ENCODE measurements at regions not wholly inside any gene's neighbourhood (a gene's known extent, or its start where the extent isn't known, plus 50 kb on each side); places are given as distances from the start of the nearest gene placed in this dataset.
"Not testable (repeated sequence)": the region's sequence is repeated elsewhere in the genome, so short reads cannot be mapped to it uniquely, and the experiment has no call there.

DNA sequence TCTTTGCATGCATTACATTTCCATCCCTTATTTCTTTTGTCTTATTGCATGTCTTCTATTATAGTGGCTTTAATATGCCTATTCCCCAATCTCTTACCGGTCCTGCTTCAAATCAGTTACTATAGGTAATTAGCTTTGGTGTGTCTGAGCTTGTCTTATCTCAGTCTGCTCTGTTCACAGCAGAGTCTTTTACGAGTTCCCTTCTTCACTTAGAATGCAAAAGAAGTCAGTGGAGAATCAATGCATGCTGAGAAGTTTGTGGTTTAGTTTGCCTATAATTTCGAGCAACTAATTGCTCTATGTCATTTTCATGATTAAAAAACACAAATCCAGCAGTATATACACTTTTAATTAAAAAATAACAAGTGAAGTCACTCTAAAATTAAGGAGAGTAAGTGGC lies 545.0 kb downstream of the SLCO4C1 start:
- H3K27ac ChIP-seq = no peak overlapping the region
- TF ChIP-seq, protein P1, sequence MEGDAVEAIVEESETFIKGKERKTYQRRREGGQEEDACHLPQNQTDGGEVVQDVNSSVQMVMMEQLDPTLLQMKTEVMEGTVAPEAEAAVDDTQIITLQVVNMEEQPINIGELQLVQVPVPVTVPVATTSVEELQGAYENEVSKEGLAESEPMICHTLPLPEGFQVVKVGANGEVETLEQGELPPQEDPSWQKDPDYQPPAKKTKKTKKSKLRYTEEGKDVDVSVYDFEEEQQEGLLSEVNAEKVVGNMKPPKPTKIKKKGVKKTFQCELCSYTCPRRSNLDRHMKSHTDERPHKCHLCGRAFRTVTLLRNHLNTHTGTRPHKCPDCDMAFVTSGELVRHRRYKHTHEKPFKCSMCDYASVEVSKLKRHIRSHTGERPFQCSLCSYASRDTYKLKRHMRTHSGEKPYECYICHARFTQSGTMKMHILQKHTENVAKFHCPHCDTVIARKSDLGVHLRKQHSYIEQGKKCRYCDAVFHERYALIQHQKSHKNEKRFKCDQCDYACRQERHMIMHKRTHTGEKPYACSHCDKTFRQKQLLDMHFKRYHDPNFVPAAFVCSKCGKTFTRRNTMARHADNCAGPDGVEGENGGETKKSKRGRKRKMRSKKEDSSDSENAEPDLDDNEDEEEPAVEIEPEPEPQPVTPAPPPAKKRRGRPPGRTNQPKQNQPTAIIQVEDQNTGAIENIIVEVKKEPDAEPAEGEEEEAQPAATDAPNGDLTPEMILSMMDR (conservative IDR thresholded peaks at IDR 0.05) = no peak

DNA sequence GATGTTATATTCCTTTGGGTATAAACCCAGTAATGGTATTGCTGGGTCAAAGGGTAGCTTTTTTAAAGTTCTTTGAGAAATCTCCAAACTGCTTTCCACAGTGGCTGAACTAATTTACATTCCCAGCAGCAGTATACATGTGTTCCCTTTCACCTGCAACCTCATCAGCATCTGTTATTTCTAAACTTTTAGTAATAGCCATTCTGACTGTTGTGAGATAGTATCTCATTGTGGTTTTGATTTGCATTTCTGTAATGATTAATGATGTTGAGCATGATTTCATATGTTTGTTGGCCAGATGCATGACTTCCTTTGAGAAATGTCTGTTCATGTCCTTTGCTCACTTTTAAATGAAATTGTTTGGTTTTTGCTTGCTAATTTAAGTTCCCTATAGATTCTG lies 553.1 kb downstream of the SLCO4C1 start:
- H3K27ac ChIP-seq = not testable (repeated sequence)

DNA sequence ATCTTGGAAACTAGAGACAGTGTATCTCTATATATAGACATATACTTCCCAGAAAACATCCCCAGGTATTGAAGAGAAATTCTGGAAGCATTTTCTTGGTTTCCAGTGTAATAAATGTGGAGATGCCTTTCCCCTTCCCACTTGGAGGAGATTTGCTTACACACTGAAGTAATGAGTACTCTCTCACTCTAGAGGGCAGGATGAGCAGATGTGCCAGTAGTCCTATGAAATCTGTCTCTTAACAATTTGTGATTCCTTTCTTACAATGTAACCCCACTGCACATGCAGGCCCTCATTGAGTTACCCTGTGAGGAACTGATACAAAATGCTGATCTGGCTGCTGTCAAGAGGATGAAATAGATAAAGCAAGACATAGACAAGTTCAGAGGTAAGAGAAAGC lies 567.2 kb downstream of the SLCO4C1 start:
- TF ChIP-seq, protein P1 (conservative IDR thresholded peaks at IDR 0.05) = peak; percentile 25; the same call in 1 of the 2 replicates

DNA sequence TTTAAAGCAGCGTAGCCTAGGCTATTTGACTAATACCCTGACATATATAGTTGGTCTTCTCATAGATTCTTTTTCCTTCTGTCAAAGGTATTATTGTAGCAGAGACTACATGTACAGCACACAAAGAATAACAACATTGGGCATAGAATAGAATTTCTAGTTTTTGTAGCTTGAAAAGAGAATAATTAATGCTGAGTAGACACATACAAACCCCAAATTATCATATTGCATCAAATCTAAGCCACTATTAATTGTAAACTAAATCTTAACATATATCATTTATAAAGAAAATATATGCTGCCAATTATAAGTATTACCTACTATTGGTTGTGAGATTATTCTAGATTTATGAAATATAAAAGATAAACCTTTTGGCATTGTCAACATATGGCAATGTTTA lies 574.5 kb downstream of the SLCO4C1 start:
- H3K27ac ChIP-seq = no peak overlapping the region
- TF ChIP-seq, protein P1 (conservative IDR thresholded peaks at IDR 0.05) = no peak

More for the DNA sequence above, 567.2 kb downstream of the SLCO4C1 start:
- H3K27ac ChIP-seq = no peak overlapping the region

DNA sequence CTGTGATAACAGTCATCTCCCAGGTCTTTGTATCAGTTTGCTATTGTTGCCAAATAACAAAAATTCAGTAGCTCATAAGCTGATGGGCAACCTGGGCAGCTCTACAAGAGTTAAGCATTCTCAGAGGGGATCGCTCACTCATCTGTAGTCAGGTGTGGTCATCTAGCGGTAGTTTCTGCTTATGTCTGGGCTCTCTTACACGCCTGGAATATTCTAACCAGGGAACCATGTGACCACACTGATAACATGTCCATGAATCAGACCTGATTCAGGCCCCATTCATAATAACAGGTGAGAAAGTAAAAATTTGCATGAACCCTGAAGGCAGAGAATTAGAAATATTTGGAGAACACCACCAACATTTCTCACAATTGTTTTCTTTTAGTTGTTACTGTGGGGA lies 576.1 kb downstream of the SLCO4C1 start:
- TF ChIP-seq, protein P1 (conservative IDR thresholded peaks at IDR 0.05) = no peak
- H3K27ac ChIP-seq = no peak overlapping the region

DNA sequence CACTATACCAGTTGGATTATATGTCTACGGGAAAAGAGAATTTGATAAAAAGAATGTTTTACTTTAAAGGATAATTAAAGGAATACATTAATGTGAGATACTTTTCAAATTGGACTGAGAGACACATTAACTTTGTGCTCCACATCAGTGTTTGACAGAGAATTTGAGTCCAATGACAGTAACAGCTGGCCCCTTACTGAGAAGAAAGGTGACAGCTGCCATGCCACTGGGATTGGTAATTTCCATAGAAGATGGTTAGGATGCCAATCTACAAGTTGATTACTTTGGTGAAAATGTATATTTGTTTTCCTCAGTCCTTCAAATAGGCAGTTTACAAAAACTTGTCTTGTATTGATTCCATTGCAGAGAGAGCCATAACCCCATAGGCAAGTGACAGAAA lies 578.4 kb downstream of the SLCO4C1 start:
- no peak overlapping the region for H3K27ac ChIP-seq
- TF ChIP-seq, protein P1 (conservative IDR thresholded peaks at IDR 0.05) = no peak

DNA sequence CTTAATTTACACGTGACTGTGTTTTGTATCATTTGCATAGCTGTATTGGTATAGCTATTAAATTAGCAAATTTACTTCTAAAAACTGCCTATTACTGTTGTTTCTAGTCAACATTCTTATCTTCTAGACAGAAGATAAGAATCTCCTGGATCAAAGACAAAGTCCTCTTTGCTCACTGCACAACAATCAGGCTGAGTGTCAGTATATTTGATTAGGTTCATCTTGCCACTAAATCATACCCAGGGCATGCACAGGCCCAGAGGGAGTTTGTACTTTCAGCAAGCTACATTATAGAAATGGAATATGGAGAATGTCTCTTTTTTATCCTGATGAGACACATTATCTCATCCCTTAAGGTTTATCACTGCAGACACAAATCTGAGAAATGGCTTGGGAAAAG lies 579.1 kb downstream of the SLCO4C1 start:
- TF ChIP-seq, protein P1 (conservative IDR thresholded peaks at IDR 0.05) = no peak
- no peak overlapping the region for H3K27ac ChIP-seq

DNA sequence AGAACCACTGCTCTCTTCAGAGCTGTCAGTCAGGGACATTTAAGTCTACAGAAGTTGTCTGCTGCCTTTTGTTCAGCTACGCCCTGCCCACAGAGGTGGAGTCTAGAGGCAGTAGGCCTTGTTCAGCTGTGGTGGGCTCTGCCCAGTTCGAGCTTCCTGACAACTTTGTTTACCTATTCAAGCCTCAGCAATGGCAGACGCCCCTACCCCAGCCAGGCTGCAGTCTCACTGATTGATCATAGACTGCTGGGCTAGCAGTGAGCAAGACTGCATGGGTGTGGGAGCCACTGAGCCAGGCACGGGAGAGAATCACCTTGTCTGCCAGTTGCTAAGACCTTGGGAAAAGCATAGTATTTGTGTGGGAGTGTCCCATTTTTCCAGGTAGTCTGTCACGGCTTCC lies 580.3 kb downstream of the SLCO4C1 start:
- not testable (repeated sequence) for H3K27ac ChIP-seq

DNA sequence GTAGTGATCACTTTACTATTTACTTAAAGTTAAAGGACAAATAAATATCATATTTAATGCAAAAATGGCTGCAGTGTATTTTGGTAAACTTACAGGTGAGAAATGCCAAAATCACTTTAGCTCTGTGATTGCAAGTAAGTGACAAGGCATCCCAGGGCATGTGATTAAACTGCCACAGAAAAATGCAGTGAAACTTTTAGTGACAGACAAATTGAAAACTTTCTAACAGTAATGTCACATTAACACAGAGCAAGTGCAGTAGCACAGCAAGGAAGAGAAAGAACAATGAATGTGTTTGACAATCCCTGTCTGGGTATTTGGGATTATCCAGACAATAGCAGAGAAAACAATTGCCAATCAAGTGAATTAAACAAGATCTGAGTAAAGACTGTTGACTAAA lies 606.8 kb downstream of the SLCO4C1 start:
- H3K27ac ChIP-seq = no peak overlapping the region
- TF ChIP-seq, protein P1 (conservative IDR thresholded peaks at IDR 0.05) = no peak

Data from VCaP (cell line).